ENCODE measurements at regions not wholly inside any gene's neighbourhood (a gene's known extent, or its start where the extent isn't known, plus 50 kb on each side); places are given as distances from the start of the nearest gene placed in this dataset.

DNA sequence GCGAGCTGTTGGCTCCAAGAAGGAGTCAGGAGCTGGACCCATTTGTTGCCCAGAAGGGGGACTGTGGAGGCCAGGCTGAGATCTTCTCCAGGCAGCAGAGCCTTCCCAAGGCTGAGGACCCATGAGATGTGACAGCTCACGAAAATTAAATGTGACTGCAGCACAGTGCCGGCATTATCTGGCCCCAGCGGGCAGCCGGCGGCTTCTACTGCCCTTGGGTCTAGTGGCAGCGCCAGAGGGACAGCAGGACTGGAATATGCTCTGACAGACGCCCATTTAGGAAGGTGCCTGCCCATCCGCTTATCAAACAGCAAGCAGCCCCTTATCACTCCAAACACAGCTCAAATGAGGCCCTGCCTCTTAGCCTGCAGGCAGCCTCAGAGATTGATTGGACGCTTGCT lies 122.9 kb upstream of the LYZL2 start (continued):
- no peak for TF ChIP-seq PPARG (CRISPR knock-in tag; conservative IDR thresholded peaks at IDR 0.05)
- no peak for TF ChIP-seq HOXA3 (CRISPR knock-in tag; IDR thresholded peaks at IDR 0.05)

DNA sequence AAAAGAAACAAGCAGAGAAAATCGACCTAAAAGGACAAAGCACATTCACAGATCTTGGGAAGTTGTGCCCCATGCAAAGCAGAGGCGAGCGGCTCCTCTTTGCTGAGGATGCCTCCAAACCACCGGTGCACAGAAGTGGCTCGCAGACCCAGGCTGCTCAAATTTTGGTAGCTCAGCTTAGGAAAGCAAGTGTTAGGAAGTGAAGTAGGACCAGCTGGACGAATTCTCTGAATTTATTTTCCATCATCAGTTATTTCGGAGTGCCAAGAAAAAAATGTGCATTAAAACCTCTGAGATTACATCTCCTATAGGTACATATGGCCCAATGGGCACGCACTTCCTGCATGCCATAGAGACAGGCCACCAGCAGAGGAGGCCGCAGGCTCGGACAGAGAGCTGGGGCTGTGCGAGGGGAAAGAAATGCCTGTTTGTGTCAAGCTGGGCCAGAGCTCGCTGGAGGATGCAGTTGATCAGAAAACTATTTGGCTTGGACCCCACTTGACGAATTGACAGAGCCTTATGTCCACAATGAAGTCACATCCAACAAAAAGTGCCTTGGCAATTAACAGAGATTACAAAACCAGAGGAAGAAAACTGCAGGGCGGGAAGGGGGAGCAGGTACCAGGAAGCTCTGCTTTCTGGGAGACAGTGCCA lies 122.3 kb upstream of the LYZL2 start:
- in situ Hi-C loops (cut with HindIII; ENCODE audit: extremely low pct_ligation_motif_present, low pct_unique_long_range_greater_than_20kb), result no loop called here
- TF ChIP-seq SALL2 (CRISPR knock-in tag; IDR thresholded peaks at IDR 0.05) (no peak), ZNF709 (CRISPR knock-in tag; IDR thresholded peaks at IDR 0.05) (no peak), ZNF788 (CRISPR knock-in tag; IDR thresholded peaks at IDR 0.05; ENCODE audit: borderline replicate concordance) (no peak), STAG1 (CRISPR knock-in tag; IDR thresholded peaks at IDR 0.05) (peak; percentile 62)
- TF ChIP-seq, protein P1, sequence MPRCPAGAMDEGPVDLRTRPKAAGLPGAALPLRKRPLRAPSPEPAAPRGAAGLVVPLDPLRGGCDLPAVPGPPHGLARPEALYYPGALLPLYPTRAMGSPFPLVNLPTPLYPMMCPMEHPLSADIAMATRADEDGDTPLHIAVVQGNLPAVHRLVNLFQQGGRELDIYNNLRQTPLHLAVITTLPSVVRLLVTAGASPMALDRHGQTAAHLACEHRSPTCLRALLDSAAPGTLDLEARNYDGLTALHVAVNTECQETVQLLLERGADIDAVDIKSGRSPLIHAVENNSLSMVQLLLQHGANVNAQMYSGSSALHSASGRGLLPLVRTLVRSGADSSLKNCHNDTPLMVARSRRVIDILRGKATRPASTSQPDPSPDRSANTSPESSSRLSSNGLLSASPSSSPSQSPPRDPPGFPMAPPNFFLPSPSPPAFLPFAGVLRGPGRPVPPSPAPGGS (CRISPR knock-in tag; IDR thresholded peaks at IDR 0.05), result no peak
- TF ChIP-seq, protein P2, sequence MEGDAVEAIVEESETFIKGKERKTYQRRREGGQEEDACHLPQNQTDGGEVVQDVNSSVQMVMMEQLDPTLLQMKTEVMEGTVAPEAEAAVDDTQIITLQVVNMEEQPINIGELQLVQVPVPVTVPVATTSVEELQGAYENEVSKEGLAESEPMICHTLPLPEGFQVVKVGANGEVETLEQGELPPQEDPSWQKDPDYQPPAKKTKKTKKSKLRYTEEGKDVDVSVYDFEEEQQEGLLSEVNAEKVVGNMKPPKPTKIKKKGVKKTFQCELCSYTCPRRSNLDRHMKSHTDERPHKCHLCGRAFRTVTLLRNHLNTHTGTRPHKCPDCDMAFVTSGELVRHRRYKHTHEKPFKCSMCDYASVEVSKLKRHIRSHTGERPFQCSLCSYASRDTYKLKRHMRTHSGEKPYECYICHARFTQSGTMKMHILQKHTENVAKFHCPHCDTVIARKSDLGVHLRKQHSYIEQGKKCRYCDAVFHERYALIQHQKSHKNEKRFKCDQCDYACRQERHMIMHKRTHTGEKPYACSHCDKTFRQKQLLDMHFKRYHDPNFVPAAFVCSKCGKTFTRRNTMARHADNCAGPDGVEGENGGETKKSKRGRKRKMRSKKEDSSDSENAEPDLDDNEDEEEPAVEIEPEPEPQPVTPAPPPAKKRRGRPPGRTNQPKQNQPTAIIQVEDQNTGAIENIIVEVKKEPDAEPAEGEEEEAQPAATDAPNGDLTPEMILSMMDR (CRISPR knock-in tag; IDR thresholded peaks at IDR 0.05), result peak; percentile 51
- intact Hi-C loops (cut with micrococcal nuclease; ENCODE audit: unreplicated experiment), result no loop called here

More for the DNA sequence above, 122.3 kb upstream of the LYZL2 start:
- peaks cover 5 to 53% of the 10 kb centered on the region in 2 experiments; a peak in 4 of 5 replicates for H3K27me3 ChIP-seq (ENCODE audit: control insufficient read depth in 1 of 2, insufficient read depth in 2 of 2, low read length in 2 of 2)
- no peaks in the 10 kb centered on the region for H3K9me3 ChIP-seq (ENCODE audit: low read length)
- H3K36me3 ChIP-seq (replicated peaks in 1 of 2; ENCODE audit: control insufficient read depth in 1 of 2, insufficient read depth in 2 of 2, low read length in 2 of 2), result no peaks in the 10 kb centered on the region
- no peaks in the 10 kb centered on the region for H3K79me2 ChIP-seq (ENCODE audit: insufficient read depth, low read length)
- FAIRE-seq (no peak), DNase-seq (ENCODE audit: low spot score) (no peak), ATAC-seq (peak; percentile 83)
- H2AFZ ChIP-seq (ENCODE audit: low read length), result no peak overlapping the region
- no peaks in the 10 kb centered on the region for H3K4me1 ChIP-seq (ENCODE audit: insufficient read depth, low read length)
- POLR2A ChIA-PET, result no interaction called here
- no peaks in the 10 kb centered on the region for H4K20me1 ChIP-seq (ENCODE audit: insufficient read depth, low read length)
- no peak overlapping the region for H3K4me2 ChIP-seq (ENCODE audit: low read depth, low read length)
- BruUV-seq (replicated peaks), result no TSS peak
- 31% methylated on average over 14 of the region's 14 CpGs for WGBS (ENCODE audit: low lambda C conversion rate)
- H3K27ac ChIP-seq (ENCODE audit: extremely low read length, insufficient read depth, low read length), result no peak overlapping the region
- no peak overlapping the region for H3K9ac ChIP-seq (ENCODE audit: insufficient read depth, low read depth, low read length)
- no peak overlapping the region for H3K4me3 ChIP-seq (replicated peaks in 1 of 3; ENCODE audit: insufficient read depth in 1 of 3, low read depth in 2 of 3, low read length in 3 of 3)
- CTCF ChIA-PET (ENCODE audit: low intra/inter-chr PET ratio, low total read pairs), result no interaction called here

All from HepG2 (cell line).